IMR-90 (cell line): ENCODE measurements at regions not wholly inside any gene's neighbourhood (a gene's known extent, or its start where the extent isn't known, plus 50 kb on each side); places are given as distances from the start of the nearest gene placed in this dataset.

Experiments
- ATAC-seq: fragments of 200-7000 bp; cut with Tn5 transposase; 2 replicates; pipeline ENCODE4 v1.9.1; 2020; ENCODE audit warnings: low read depth, mild to moderate bottlenecking, moderate library complexity
- BruUV-seq: library from RNA; stranded (reverse); fragments of 400-500 nt; replicated peaks from 2 replicates; lab custom pipeline; 2021; lab: Mats Ljungman, UMichigan
- CTCF ChIA-PET: fragments of 300-600 bp; formaldehyde crosslinking; extraction: SDS; loops from one replicate; lab custom pipeline; 2021; ENCODE audit warnings: antibody characterized with exemption; lab: Yijun Ruan, JAX
- POLR2A ChIA-PET: fragments of 300-600 bp; sonication (Branson Sonifier 250); formaldehyde crosslinking; loops from one replicate; lab custom pipeline; 2022; ENCODE audit warnings: antibody characterized with exemption; ENCODE audit not compliant: unreplicated experiment; lab: Charles Lee
- DNase-seq: peaks from one replicate; pipeline ENCODE4 v3.0.0; 2013
- H2AFZ ChIP-seq: replicated peaks from 2 replicates; pipeline ENCODE3; 2013; ENCODE audit warnings: low read length, mild to moderate bottlenecking; ENCODE audit not compliant: poor library complexity
- H2AK5ac ChIP-seq: 2 replicates; pipeline ENCODE4 v1.6.1; 2013; ENCODE audit warnings: low read depth, low read length, inconsistent platforms
- H2AK9ac ChIP-seq: replicated peaks from 2 replicates; pipeline ENCODE3; 2013; ENCODE audit warnings: mild to moderate bottlenecking, low read depth, low read length, moderate library complexity; ENCODE audit not compliant: poor library complexity
- H2BK120ac ChIP-seq: 2 replicates; pipeline ENCODE4 v1.6.1; 2013; ENCODE audit warnings: low read depth, low read length, inconsistent platforms
- H2BK15ac ChIP-seq: 3 replicates; pipeline ENCODE4 v1.6.1; 2013; ENCODE audit warnings: low read depth, low read length, inconsistent platforms
- H2BK20ac ChIP-seq: 2 replicates; pipeline ENCODE4 v1.6.1; 2013; ENCODE audit warnings: low read depth, mild to moderate bottlenecking, inconsistent platforms, low read length, moderate library complexity
- H2BK5ac ChIP-seq: 2 replicates; pipeline ENCODE4 v1.6.1; 2013; ENCODE audit warnings: mild to moderate bottlenecking, low read depth, low read length, inconsistent platforms; ENCODE audit not compliant: poor library complexity, severe bottlenecking
- H3K14ac ChIP-seq: replicated peaks from 2 replicates; pipeline ENCODE4 v1.6.1; 2013; ENCODE audit warnings: low read depth, low read length, inconsistent platforms
- H3K18ac ChIP-seq: 2 replicates; pipeline ENCODE4 v1.6.1; 2013; ENCODE audit warnings: low read depth, low read length, control low read depth
- H3K23ac ChIP-seq: 2 replicates; pipeline ENCODE4 v1.6.1; 2013; ENCODE audit warnings: low read depth, low read length, inconsistent platforms
- H3K27ac ChIP-seq: 2 replicates; pipeline ENCODE4 v1.5.1; 2013; ENCODE audit warnings: mild to moderate bottlenecking, control low read depth, low read length; ENCODE audit not compliant: insufficient read depth
- H3K27me3 ChIP-seq: 2 replicates; pipeline ENCODE4 v1.6.1; 2013; ENCODE audit warnings: low read length; ENCODE audit not compliant: control insufficient read depth, insufficient read depth
- H3K36me3 ChIP-seq: 2 replicates; pipeline ENCODE4 v1.6.1; 2013; ENCODE audit warnings: low read length, mixed read lengths; ENCODE audit not compliant: control insufficient read depth, insufficient read depth
- H3K4ac ChIP-seq: 2 replicates; pipeline ENCODE4 v1.6.1; 2013; ENCODE audit warnings: low read depth, low read length, inconsistent platforms
- H3K4me1 ChIP-seq: 2 replicates; pipeline ENCODE4 v1.6.1; 2013; ENCODE audit warnings: low read length, mixed read lengths; ENCODE audit not compliant: control insufficient read depth, insufficient read depth
- H3K4me2 ChIP-seq: 2 replicates; pipeline ENCODE4 v1.6.1; 2013; ENCODE audit warnings: low read depth, mild to moderate bottlenecking, control low read depth, low read length, moderate library complexity
- H3K4me3 ChIP-seq: 2 replicates; pipeline ENCODE4 v1.5.1; 2013; ENCODE audit warnings: low read depth, mild to moderate bottlenecking, control low read depth, low read length, moderate library complexity; ENCODE audit not compliant: insufficient read depth
- H3K56ac ChIP-seq: 2 replicates; pipeline ENCODE4 v1.6.1; 2013; ENCODE audit warnings: low read length, inconsistent platforms; ENCODE audit not compliant: insufficient read depth; ENCODE audit errors: extremely low read depth
- H3K79me1 ChIP-seq, 2 experiments: 2 replicates each; pipeline ENCODE4 v1.6.1; 2013; ENCODE audit warnings: low read length in 2 of 2, inconsistent platforms in 1 of 2, low read depth in 1 of 2
- H3K9ac ChIP-seq: 2 replicates; pipeline ENCODE4 v1.6.1; 2013; ENCODE audit warnings: low read depth, low read length, control low read depth
- H3K9me1 ChIP-seq: 2 replicates; pipeline ENCODE4 v1.6.1; 2013; ENCODE audit warnings: low read length, inconsistent platforms; ENCODE audit not compliant: insufficient read depth
- H3K9me3 ChIP-seq: 2 replicates; pipeline ENCODE4 v1.6.1; 2013; ENCODE audit warnings: low read length; ENCODE audit not compliant: control insufficient read depth, insufficient read depth
- H4K20me1 ChIP-seq: 2 replicates; pipeline ENCODE4 v1.6.1; 2013; ENCODE audit warnings: low read length, inconsistent platforms; ENCODE audit not compliant: insufficient read depth
- H4K5ac ChIP-seq: 2 replicates; pipeline ENCODE4 v1.6.1; 2013; ENCODE audit warnings: mild to moderate bottlenecking, low read depth, low read length, control low read depth
- H4K8ac ChIP-seq, 2 experiments: 2 replicates each; pipeline ENCODE4 v1.6.1; 2013; ENCODE audit warnings: low read depth in 2 of 2, low read length in 2 of 2, control low read depth in 1 of 2, inconsistent platforms in 1 of 2
- H4K91ac ChIP-seq: 2 replicates; pipeline ENCODE4 v1.6.1; 2013; ENCODE audit warnings: low read depth, low read length, inconsistent platforms; ENCODE audit not compliant: insufficient read depth
- CEBPB ChIP-seq: IDR thresholded peaks from 2 replicates; pipeline ENCODE4 v1.6.1; 2012; ENCODE audit warnings: low read depth, low read length, improper control_type of control experiment
- CHD1 ChIP-seq: IDR thresholded peaks from 2 replicates; pipeline ENCODE4 v1.6.1; 2012; ENCODE audit warnings: low read depth, low read length, improper control_type of control experiment
- MAFK ChIP-seq: IDR thresholded peaks from 2 replicates; pipeline ENCODE4 v1.6.1; 2012; ENCODE audit warnings: low read depth, low read length, improper control_type of control experiment
- MAZ ChIP-seq: IDR thresholded peaks from 2 replicates; pipeline ENCODE4 v1.6.1; 2012; ENCODE audit warnings: low read depth, mild to moderate bottlenecking, low read length, improper control_type of control experiment, moderate library complexity, borderline replicate concordance
- RAD21 ChIP-seq: IDR thresholded peaks from 2 replicates; pipeline ENCODE4 v1.6.1; 2012; ENCODE audit warnings: low read length, improper control_type of control experiment
- RCOR1 ChIP-seq: IDR thresholded peaks from 2 replicates; pipeline ENCODE4 v1.6.1; 2012; ENCODE audit warnings: mild to moderate bottlenecking, low read length, improper control_type of control experiment; ENCODE audit not compliant: insufficient replicate concordance
- WGBS, 2 experiments: methylation state at CpG; one replicate each; pipeline versions ENCODE4 v1.1.5 to v1.1.7; 2013; ENCODE audit warnings: missing lambda C conversion rate in 2 of 2; ENCODE audit not compliant: insufficient read length in 1 of 2; ENCODE audit errors: extremely low coverage in 2 of 2; 5-methylcytosine and 5-hydroxymethylcytosine counted together
- dilution Hi-C: fragments of 300-500 bp; cut with HindIII; formaldehyde crosslinking; loops from one replicate; pipeline ENCODE4 v1.14.3; 2018; ENCODE audit warnings: low sequenced_read_pairs; ENCODE audit not compliant: unreplicated experiment
- in situ Hi-C: fragments of 300-500 bp; cut with MboI; formaldehyde crosslinking; loops from 3 replicates; pipeline ENCODE4 v1.14.3; 2019; ENCODE audit warnings: low sequenced_read_pairs, inconsistent platforms, mixed read lengths
- intact Hi-C: fragments of 100-400 bp; cut with micrococcal nuclease; formaldehyde crosslinking; loops from 2 replicates; pipeline ENCODE4 v1.10.0; 2022

DNA sequence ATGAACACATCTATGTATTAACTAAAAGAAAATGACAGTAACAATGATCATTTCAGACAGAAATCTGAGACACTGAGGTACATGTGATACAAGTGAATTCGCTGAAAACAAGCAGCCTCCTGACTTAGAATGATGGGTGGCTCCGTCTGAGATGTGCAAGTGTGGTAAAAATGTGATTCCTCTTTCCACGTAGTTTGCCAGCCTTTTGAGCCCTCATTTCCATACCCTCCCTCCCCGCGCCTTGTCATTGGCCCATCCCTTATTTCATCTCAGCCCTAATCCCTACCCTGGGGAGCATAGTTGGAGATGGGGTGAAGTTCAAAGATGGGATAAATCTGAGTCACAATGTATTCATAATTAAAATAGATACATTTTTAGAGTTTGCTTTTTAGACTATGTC is 107.8 kb downstream of the BMP4 start:
- DNase-seq (no peak), ATAC-seq (no peak)
- H3K4me3 ChIP-seq, result no peak overlapping the region
- BruUV-seq, result no TSS peak
- H3K23ac ChIP-seq, result no peak overlapping the region
- no peak overlapping the region for H3K14ac ChIP-seq
- H2BK5ac ChIP-seq, result no peak overlapping the region
- no peaks in the 10 kb centered on the region for H3K79me1 ChIP-seq
- H4K8ac ChIP-seq, result no peak overlapping the region
- CTCF ChIA-PET, result no interaction called here
- intact Hi-C loops, result no loop called here
- no peak overlapping the region for H3K4me2 ChIP-seq
- H3K9me3 ChIP-seq, result no peaks in the 10 kb centered on the region
- H4K91ac ChIP-seq, result no peak overlapping the region
- peak overlapping the region; percentile 35; the same call in 1 of the 2 replicates for H3K4ac ChIP-seq
- no peak overlapping the region for H2AK9ac ChIP-seq
- H3K4me1 ChIP-seq, result peaks cover 7% of the 10 kb centered on the region
- no CpG with 5 or more reads among the region's 5 CpGs for WGBS, 2 experiments
- POLR2A ChIA-PET, result no interaction called here
- dilution Hi-C loops, result no loop called here
- H2AK5ac ChIP-seq, result no peak overlapping the region
- H3K27ac ChIP-seq, result no peak overlapping the region
- H4K20me1 ChIP-seq, result no peaks in the 10 kb centered on the region
- no peaks in the 10 kb centered on the region for H3K36me3 ChIP-seq
- H2BK120ac ChIP-seq, result no peak overlapping the region
- in situ Hi-C loops, result no loop called here
- no peaks in the 10 kb centered on the region for H3K9me1 ChIP-seq
- TF ChIP-seq MAFK (no peak), RAD21 (no peak), MAZ (no peak), RCOR1 (no peak), CEBPB (no peak), CHD1 (no peak)
- H4K5ac ChIP-seq, result no peak overlapping the region
- H2AFZ ChIP-seq, result no peak overlapping the region
- H2BK15ac ChIP-seq, result no peak overlapping the region
- H3K9ac ChIP-seq, result no peak overlapping the region
- no peak overlapping the region for H3K56ac ChIP-seq
- H3K18ac ChIP-seq, result no peak overlapping the region
- no peaks in the 10 kb centered on the region for H3K27me3 ChIP-seq
- H2BK20ac ChIP-seq, result no peak overlapping the region
